HG03469 (cell line): ENCODE measurements at regions not wholly inside any gene's neighbourhood (a gene's known extent, or its start where the extent isn't known, plus 50 kb on each side); places are given as distances from the start of the nearest gene placed in this dataset.

Source experiments
- ATAC-seq: cut with Tn5 transposase; IDR thresholded peaks from one replicate; pipeline ENCODE4 v1.9.1; 2021; ENCODE audit warnings: mild to moderate bottlenecking, moderate library complexity, moderate number of reproducible peaks; ENCODE audit not compliant: unreplicated experiment

DNA sequence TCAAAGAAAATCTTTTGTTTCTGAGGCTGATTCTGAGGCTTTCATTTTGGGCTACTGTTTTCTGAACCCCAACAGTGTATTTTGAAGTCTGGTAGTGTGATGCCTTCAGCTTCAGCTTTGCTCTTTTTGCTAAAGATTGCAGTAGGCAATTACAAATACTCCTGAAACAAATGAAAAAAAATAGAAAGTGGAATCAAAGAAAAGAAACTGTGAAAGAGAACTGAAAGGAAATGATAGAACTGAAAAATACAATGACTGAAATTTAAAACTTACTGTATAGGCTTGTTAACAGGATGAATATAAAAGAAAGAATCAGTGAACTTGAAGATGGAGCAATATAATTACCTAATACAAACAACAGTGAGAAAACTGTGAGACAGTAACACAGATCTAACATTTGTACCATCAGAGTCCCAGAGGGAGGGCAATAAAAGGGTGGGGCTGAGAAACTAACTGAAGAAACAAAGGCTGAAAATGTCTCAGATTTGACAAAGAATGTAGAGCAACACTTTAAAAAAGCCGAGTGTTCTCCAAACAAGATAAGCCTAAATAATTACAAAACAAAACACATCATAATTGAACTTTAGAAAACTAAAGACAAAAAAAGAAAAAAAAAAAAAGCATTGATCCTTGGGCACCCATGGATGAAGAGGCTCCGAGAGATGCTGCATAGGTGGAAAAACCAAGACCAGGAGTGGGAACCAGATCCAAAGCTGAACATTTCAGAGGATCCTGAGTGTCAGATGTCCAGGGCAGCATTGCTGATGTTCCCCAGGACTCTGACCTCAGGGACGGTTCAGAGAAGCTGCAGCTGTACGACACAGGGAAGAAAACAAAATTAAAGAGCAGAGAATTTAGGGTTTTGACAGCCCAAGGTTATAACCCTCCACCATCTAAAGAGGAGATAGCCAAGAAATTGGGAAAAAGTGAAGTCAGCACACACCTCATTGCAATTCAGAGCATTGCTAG lies 223.2 kb upstream of the IGFBP3 start:
- ATAC-seq: no peak

DNA sequence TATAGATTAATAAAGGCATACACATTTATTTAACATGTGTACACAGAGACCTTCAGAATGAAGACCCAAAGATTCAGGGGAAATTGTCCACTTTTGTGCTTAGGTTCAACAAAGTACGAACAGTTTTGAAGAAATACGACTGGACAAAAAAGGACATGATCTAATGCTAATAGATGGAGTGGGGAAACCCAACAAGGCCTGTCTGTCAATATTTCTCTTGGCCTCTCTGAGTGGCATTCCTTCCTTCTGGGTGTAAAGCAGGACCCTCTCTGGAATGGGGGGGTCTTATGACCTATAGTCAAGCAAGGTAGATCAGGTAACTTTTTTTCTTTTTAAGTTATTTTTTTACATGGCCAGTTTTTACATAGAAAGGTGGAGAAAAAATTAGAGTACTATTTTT lies 222.3 kb upstream of the IGFBP3 start:
- no peak for ATAC-seq

DNA sequence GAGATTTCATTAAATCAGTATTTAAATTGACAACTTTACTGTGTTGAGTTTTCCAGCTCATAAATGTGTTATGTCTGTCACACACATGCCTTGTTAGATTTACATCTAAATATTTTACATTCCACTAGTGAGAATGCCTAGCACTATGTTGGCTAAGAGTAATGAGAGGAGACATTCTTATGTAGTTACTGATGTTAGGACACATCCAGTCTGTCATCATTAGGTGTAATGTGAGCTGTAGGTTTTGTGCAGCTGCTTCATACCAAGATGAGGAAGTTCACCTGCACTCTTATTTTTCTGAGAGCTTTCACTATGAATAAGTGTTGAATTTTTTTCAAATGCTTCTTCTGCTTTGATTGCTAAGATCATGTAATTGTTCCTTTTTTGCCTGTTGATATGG lies 218.0 kb upstream of the IGFBP3 start:
- peak; percentile 76 for ATAC-seq

DNA sequence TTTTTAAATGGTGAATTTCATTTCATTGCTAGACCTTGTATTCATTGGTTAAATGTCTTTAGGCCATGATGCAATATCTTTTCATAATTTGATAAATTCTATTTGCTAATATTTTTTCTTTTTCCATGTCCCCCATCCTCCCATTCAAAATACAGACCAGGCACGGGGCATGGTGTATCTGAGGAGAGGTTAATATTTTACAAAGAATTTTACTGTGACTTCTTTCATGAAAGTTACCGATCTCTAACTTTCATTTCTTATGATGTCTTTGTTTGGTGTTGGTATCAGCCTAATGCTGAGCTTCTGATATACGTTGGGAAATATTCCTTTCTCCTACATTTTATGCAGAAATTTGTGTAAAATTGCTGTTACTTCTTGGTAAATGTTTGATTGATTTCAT lies 216.7 kb upstream of the IGFBP3 start:
- no peak for ATAC-seq

DNA sequence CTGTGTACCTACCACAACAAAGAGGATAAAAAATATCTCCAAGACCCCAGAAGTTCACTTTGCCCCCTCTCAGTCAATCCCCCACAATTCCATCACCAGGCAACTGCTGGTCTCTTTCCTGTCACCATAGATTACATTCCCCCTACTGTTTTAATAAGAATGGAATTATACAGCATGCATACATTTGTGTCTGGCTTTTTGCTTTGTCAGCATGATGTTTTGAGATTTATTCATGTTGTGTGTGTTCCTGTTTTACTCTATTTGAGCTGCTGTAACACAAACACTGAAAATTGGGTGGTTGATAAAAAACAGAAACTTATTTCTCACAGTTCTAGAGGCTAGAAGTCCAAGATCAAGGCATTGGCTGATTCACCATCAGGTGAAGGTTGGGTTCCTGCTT lies 214.5 kb upstream of the IGFBP3 start:
- no peak for ATAC-seq

DNA sequence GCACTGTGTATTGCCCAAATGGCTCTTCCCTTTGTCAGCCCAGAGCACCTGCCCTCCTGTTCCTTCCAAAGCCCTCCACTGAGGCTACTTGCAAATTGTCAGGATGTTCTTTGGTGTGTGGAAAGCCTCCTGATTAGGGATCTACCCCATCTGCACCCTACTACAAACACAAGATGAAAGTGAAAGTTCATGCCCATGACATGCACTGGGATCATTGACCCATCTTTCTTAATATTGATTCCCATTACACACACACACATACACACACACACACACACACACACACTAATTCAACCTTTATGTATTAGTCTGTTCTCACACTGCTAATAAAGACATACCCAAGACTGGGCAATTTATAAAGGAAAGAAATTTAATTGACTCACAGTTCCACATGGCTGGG lies 213.7 kb upstream of the IGFBP3 start:
- ATAC-seq: no peak

DNA sequence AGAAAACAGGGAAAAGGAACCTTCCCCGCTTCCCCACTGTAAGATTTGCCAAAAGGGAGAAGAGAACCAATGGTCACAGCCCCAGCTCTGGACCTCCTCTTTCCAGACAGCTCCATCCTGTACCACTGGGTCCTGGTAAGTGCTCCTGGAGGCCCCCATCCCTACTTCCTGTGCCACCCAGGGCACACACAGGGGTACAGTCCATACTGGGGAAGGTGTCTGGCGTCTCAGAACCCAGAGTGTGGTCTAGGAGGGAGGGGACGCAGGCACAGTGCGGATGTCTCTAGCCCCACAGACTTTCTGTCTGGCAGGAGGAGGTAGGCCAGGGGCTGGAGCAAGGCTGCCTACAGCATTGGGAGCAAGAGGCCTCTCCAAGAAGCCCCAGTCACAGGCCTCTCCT lies 213.3 kb upstream of the IGFBP3 start:
- no peak for ATAC-seq

DNA sequence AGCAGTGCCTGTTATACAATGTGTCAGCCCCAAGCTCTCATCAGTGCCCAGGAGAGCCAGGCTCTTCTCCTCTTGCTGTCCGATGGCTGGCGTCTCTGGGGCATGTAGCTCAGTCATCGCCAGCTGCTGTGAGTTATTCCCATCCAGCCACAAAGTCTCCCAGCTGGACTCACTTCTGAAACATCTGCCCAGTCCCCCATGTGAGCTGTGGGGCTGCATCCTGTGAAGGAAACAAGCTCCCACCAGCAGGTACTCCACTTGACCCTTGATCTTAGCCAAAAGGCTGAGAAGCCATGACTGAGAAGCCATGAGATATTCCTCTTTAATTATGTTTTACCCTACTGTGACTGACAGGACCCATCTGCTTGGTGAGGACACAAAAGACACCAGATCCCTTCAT lies 212.7 kb upstream of the IGFBP3 start:
- no peak for ATAC-seq

DNA sequence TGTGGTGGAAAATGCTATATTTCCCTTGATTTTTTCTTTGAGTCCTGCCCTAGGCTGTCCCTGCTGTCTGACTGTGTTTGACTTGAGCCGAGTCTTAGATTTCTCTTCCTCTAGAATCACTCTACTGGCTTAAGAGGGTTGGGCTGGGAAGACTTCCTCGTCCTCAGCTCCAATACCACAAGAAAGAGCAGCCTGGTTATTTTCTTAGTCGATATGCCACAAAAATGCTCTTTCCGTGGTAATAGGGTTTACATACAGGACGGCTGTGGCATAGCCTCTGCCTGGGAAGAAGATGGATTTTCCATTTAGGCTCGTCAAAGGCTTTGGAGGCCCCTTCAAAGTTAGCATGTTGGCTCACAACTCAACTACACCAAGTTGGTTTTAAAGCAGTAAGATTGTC lies 212.0 kb upstream of the IGFBP3 start:
- no peak for ATAC-seq

DNA sequence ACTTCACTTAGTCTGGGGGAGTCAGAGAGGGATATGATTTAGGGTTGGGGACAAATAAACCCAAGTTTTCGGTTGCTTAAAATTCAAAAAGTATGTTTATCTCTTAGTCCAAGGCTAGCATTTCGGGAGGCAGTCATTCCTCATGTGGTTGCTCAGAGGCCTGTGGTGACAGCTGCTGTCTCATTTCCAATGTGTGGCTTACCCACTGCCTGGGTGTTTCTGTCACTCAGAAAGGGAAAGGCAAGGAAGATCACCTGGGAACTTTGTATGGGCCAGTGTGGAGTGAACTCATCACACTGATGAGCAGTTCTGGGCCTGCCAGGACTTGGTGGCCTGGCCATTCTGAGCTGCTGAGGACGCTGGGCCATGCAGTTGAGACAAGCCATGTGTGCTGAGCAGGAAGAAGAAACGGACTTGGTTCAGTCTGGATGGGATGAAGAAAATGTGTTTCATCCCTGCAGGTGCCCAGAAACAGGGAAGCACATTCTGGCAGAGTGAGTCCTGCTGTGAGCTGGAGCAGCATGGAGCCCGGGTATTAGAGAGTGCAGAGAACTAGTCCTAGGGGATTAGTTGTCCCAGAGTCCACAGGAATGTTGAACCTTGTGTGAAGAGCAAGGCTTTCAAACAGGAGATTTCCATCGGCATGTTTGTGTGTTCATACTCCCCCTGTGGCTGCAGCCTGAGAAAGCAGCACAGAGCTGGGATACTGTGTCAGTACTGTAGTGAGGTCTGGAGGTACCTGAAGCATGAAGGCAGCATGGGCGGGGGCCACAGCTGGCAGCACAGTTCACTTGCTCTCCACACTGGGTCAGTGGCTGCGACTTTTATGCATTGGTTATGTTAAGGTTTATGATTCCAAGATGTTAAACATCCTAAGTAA lies 211.1 kb upstream of the IGFBP3 start:
- ATAC-seq: no peak

DNA sequence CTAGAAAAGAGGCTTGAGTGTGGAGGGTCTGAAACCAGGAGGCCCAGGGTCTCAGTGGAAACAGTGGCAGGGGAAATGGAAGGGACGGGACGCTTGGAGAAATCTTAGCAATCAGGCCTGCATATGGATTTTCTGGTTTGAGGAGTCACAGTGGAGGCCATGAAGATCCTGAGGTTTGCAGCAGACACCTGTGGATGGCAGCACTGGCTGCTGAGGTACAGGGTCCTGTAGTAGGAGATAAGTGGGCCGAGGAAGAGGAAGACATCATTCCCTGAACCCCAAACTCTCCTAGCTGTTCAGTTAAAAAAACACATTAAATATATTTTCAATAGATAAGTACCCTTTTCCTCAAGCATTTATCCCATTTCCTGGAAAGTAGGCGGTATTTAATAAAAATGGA lies 208.8 kb upstream of the IGFBP3 start:
- ATAC-seq: no peak

DNA sequence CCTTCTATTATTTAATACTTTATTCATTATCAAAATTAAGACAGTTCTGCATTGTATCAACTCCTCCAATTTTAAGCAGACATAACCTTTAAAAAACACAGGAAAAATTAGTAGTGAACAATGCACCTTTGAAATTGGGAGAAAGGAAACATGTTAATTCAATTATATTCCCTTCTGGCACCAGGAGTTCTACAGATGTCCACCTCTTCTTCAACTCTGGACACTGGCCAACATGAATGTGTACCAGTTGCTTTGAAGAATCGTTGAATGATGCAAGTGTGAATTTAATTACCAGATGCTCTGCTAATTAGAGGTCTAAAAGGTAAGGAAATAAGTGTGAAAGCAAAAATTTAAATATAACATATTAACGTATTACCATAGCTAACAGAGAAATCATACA lies 206.7 kb upstream of the IGFBP3 start:
- ATAC-seq: no peak

DNA sequence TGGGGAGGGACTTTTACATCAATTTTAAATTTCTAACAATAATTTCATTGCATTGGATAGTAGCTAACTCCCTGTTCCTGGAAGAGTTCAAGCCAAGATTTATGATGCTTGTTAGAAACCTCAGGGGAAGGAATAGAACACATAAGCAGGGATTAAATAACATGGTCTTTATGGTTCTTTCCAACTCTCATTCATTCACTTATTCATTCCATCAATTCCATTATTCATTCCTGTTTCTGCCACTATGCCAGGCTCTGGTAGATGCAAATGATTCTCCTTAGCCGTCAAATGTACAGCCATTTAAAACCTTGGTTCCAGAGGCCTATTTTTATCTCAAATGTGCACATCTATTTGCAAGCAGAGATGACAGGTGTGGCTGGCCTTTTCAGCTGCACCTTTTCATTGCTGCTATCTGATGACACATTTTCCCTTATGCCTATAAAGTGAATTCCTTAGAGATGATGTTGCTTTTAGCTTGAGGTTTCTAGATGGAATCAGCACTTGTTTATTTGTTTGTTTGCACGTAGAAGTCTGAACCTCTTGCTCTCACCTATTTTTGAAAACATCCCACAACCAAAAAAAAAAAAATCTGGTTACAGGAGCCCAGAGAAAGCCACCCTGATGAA lies 205.7 kb upstream of the IGFBP3 start:
- no peak for ATAC-seq

DNA sequence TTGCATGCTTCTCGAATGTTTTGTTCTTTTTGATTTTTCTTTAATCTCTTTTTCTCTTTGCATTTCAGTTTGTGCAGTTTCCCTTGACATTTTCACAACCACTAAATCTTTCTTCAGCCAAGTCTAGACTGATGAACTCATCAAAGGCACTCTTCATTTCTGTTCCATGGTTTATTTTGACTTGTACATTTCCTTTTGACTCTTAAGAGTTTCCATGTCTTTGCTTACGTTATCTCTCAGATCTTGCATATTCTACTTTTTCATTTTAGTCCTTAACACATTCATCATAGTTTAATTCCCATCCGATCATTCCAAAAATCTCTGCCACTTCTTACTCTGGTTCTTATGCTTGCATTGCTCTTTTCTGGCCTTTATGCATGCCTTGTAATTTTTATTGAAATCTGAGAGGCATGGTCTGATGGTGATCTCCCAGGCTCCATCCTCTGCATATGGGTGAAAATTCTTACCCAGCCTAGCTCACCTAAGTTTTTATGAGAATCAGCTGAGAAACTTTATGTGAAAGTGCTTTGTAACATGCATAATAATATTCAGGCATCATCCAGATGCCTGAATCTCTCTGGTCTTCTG lies 202.8 kb upstream of the IGFBP3 start:
- no peak for ATAC-seq

DNA sequence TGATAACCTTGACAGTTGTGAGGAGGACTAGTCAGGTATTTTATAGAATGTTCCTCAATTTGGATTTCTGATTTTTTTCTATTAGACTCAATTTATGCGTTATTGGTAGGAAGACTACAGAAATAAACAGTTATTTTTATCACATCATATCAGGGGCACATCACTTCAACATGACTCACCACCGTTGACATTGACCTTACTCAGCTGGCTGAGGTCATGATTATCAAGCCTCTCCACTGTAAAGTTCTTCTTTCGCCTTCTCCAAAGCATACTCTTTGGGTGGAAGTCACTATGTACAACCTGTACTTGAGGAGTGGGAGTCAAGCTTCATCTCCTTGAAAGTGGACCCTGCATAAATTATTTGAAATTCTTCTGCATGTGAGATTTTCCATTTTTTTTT lies 194.3 kb upstream of the IGFBP3 start:
- ATAC-seq: no peak

DNA sequence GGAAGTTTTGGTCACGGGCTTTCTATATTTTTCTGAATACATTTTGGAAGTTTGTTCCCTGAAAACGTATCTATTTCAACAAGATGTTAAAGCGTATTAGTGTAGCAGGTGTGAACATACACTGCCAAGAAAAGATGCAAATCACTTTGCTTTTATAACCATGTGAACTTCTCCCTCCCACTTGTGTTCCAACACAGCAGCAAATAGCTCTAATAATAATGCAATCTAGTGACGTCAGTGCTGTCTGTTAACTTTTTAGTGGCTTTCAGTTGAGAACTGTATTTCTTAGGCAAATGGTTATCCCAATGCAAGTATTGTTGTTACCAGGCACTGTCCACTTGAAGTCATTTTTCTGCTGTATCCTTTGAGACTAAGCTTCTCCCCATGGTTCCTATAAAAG lies 188.4 kb upstream of the IGFBP3 start:
- no peak for ATAC-seq

DNA sequence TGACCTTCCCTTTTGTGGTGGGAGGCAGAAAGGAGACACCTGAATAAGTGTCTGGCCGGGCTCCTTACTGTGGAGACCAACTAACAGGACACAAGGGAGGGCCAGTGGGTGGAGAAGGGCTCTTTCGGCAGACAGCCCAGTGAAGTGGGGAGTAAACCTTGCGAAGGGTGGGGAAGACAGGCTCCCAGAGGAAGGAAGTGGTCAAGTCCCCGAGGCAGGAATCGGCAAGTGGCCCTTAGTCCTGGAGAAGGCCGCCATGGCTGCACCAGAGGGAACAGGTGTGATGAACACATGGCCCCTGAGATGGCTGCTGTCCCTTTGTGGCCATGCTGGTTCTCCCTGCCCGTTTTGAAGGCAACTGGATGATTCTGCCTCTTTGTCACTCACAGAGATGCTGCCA lies 187.2 kb upstream of the IGFBP3 start:
- ATAC-seq: no peak

DNA sequence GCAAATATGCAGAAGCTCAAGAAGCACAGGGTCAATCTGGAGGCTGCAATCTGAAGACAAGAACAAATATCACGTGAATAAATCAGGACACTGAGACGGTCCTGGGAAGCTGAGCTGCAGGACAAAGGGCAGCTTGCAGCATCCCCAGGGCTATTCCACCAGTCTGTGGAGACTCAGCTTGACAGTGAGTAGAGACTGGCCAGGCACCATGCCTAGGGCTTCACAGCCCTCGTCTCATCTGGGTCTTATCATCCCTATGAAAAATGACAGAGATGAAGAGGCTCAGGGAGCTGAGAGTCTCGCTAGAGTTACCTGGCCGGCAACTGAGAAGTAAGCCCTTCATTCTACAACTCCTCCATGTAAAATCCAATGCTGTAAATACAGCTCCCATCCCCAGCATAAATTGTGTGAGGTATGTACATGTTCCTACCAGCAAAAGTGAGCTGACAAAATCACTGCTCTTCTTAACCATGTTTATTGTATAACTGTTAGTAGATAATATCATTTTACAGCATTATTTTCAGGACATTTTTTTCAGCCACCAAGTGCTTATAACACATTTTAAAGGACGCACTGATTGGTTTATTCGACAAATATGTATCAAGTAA lies 186.6 kb upstream of the IGFBP3 start:
- ATAC-seq: no peak

DNA sequence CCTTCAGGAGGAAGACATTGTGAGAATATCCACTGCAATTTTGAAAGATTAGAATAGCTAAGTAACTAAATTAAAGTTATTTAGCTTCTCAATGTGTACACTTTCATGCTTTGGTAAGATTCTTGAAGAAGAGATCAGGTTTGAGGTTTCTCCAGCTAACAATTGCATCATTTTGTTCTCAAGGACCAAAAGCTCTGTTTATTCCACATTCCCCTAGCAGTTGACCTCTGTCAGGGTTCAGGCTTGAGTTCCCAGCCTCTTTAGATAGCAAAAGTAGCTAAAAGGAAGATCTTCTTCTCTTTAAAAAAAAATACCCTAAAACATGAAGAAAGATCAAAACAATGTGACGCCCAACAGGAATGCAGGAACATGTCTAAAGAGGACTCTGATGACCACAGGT lies 179.4 kb upstream of the IGFBP3 start:
- ATAC-seq: no peak

DNA sequence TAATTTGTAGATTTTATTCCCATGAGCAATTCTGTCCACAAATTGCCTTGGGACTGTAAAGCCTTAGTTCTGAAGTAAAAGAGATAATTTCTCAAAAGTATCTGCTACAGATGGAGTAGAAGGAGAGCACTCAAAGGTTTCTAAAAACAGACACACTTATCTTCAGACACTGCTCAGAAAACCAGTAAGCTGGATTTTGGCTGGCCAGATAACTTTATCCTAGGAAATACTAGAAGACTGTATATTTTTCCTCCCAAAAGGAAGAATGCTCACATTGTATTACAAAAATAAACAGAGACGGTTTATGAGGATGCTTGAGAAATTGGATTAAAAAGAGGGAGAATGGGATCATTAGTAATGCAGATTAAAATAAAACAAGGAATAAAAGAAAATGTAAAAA lies 178.0 kb upstream of the IGFBP3 start:
- ATAC-seq: no peak

DNA sequence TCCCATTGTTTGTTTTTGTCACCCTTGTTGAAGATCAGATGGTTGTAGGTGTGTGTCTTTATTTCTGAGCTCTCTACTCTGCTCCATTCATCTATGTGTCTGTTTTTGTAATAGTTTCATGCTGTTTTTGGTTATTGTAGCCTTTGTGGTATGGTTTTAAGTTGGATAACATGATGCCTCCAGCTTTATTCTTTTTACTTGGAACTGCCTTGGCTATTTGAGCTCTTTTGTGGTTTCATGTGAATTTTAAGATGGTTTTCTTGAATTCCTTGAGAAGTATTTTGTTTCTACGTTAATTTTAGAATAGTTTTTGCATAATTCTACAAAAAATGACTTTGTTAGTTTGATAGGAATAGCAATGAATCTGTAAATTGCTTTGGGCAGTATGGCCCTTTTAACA lies 170.0 kb upstream of the IGFBP3 start:
- no peak for ATAC-seq
